Thyroid gland (tissue), 4 donors: ENCODE measurements at regions not wholly inside any gene's neighbourhood (a gene's known extent, or its start where the extent isn't known, plus 50 kb on each side); places are given as distances from the start of the nearest gene placed in this dataset.
"Not testable (repeated sequence)": the region's sequence is repeated elsewhere in the genome, so short reads cannot be mapped to it uniquely, and the experiment has no call there.

ENCODE experiments used
- DNase-seq, 2 donors: peaks; one replicate each; pipeline ENCODE4 v3.0.0-alpha.2; 2019
- H3K27ac ChIP-seq, 3 donors: fragments of 200-600 bp; sonication (generic); 1 replicate in 2 of 3; 2 replicates in 1 of 3; pipeline ENCODE4 v1.5.1; 2016 to 2019; ENCODE audit warnings: mild to moderate bottlenecking in 1 of 3, moderate library complexity in 1 of 3
- H3K27me3 ChIP-seq: fragments of 200-600 bp; sonication (generic); one replicate; pipeline ENCODE4 v1.5.1; 2019
- H3K36me3 ChIP-seq, 2 donors: fragments of 200-600 bp; sonication (generic); one replicate each; pipeline ENCODE4 v1.5.1; 2016 to 2019
- H3K4me1 ChIP-seq, 2 donors: fragments of 200-600 bp; sonication (generic); one replicate each; pipeline ENCODE4 v1.5.1; 2017 to 2019
- H3K4me3 ChIP-seq, 3 donors: fragments of 200-600 bp; sonication (generic); replicated peaks in 1 of 3; 1 replicate in 2 of 3; 2 replicates in 1 of 3; pipeline ENCODE4 v1.5.1; 2016; ENCODE audit warnings: mild to moderate bottlenecking in 1 of 3
- H3K9me3 ChIP-seq: fragments of 200-600 bp; sonication (generic); one replicate; pipeline ENCODE4 v1.5.1; 2017
- CTCF ChIP-seq, 6 experiments: fragments of 200-600 bp in 3 of 6; fragments of 450-650 bp in 3 of 6; sonication (generic) in 3 of 6; IDR thresholded peaks; one replicate each; pipeline ENCODE4 v1.5.1; 2016 to 2019; ENCODE audit warnings: antibody characterized with exemption in 6 of 6, mild to moderate bottlenecking in 2 of 6, inconsistent platforms in 1 of 6, moderate library complexity in 1 of 6
- POLR2A ChIP-seq, 2 donors: fragments of 450-650 bp; IDR thresholded peaks; one replicate each; pipeline ENCODE4 v1.6.1; 2017; ENCODE audit warnings: antibody characterized with exemption in 2 of 2, mild to moderate bottlenecking in 2 of 2, moderate library complexity in 1 of 2
- WGBS, 2 donors: methylation state at CpG; one replicate each; pipeline ENCODE4 v1.1.5; 2017; 5-methylcytosine and 5-hydroxymethylcytosine counted together
- intact Hi-C: fragments of 100-400 bp; cut with DNase I; formaldehyde crosslinking; loops from one replicate; pipeline ENCODE4 v1.15.1; 2023

DNA sequence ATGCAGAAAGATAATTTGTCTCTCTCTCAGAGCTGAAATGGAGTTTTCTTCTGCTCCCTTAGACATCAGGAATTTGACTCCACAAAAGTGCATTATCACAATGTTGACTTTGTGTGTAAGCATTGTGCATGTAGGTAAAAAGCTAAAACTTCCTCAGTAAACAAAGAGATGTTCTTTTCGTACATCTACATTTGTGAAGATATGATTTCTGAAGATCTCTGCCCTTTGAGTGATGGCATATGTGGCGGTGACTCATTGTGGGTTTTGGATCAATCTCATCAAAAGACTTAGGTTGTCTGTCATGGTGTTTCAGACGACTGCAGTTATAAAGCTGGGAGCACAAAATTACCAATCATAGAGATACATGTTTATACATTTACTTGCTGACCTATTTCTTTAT lies 411.4 kb upstream of the LMO3 start:
- 91 to 92% methylated on average over 3 of the region's 3 CpGs for WGBS, 2 donors
- Histone ChIP-seq H3K9me3 (no peaks in the 10 kb centered on the region), H3K4me1 (no peaks in the 10 kb centered on the region), H3K36me3 (no peaks in the 10 kb centered on the region), H3K4me3 (no peak overlapping the region), H3K27me3 (no peaks in the 10 kb centered on the region), H3K27ac (no peak overlapping the region)
- TF ChIP-seq POLR2A (IDR thresholded peaks at IDR 0.05) (no peak), CTCF (IDR thresholded peaks at IDR 0.05) (no peak)
- DNase-seq, result no peak
- intact Hi-C loops, result no loop called here

DNA sequence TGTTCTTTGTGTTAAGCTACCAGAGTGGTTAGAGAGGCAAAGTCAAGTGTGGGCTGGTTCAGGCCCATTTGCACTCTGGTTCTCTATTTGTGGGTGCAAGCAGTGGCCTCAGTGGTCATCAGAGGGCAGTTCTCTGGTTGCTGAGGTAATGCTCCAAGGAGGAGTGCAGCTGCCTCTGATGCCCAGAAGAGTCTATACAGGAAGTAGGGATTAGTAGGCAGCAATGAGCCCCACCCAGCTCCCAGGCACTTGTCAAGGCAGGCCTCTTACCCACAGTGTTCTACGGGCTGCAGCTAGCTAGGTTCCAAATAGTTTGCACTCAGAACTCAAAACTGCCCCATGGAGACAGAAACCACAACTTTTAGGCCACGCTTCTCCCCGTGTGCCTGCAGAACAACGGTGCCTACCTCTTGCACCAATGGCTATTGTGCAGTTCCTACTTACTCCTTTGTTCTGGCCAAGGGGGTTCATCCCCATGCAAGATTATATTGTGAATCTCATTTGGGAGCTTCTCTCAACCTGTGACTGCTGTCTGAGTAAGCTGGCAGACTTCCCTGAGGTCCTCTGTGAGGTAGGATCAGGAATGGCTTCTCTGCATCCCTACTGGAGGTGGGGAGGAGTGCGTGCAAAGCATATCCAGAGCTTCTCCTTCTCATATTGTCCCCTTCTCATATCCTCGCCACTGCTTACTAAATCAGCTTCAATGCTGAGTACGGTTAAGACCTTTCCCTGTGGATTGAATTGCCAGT lies 410.3 kb upstream of the LMO3 start:
- WGBS, 2 donors, result 89 to 90% methylated on average over 7 of the region's 7 CpGs
- TF ChIP-seq POLR2A (IDR thresholded peaks at IDR 0.05), result no peak
- no peak for TF ChIP-seq CTCF (IDR thresholded peaks at IDR 0.05)
- DNase-seq, result no peak
- Histone ChIP-seq H3K36me3 (no peaks in the 10 kb centered on the region), H3K9me3 (no peaks in the 10 kb centered on the region), H3K27ac (no peak overlapping the region), H3K27me3 (no peaks in the 10 kb centered on the region), H3K4me3 (no peak overlapping the region), H3K4me1 (no peaks in the 10 kb centered on the region)
- intact Hi-C loops, result no loop called here

- intact Hi-C loops, result no loop called here
- no peak for TF ChIP-seq CTCF (IDR thresholded peaks at IDR 0.05)
- TF ChIP-seq POLR2A (IDR thresholded peaks at IDR 0.05), result no peak
- Histone ChIP-seq H3K4me1 (no peaks in the 10 kb centered on the region), H3K4me3 (no peak overlapping the region), H3K27ac (no peak overlapping the region), H3K36me3 (no peaks in the 10 kb centered on the region), H3K27me3 (no peaks in the 10 kb centered on the region), H3K9me3 (no peaks in the 10 kb centered on the region)
- 89 to 93% methylated on average over 1 of the region's 1 CpG for WGBS, 2 donors
- no peak for DNase-seq
Observed at GRCh38 chr12:17015501-17015900, 409.5 kb upstream of the LMO3 start.

DNA sequence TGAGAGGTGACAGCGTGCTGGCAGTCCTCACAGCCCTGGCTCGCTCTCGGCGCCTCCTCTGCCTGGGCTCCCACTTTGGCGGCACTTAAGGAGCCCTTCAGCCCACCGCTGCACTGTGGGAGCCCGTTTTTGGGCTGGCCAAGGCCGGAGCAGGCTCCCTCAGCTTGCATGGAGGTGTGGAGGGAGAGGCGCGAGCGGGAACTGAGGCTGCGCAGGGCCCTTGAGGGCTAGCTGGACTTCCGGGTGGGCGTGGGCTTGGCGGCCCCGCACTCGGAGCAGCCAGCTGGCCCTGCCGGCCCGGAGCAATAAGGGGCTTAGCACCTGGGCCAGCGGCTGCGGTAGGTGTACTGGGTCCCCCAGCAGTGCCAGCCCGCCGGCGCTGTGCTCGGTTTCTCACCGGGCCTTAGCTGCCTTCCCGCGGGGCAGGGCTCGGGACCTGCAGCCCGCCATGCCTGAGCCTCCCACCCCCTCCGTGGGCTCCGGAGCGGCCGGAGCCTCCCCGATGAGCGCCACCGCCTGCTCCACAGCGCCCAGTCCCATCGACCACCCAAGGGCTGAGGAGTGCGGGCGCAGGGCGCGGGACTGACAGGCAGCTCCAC lies 401.6 kb upstream of the LMO3 start:
- H3K4me1 ChIP-seq, H3K27ac ChIP-seq, DNase-seq, intact Hi-C loops, H3K4me3 ChIP-seq, H3K36me3 ChIP-seq, H3K9me3 ChIP-seq, H3K27me3 ChIP-seq: not testable (repeated sequence)
- 96% methylated on average over 18 to 28 of the region's 43 CpGs for WGBS, 2 donors

DNA sequence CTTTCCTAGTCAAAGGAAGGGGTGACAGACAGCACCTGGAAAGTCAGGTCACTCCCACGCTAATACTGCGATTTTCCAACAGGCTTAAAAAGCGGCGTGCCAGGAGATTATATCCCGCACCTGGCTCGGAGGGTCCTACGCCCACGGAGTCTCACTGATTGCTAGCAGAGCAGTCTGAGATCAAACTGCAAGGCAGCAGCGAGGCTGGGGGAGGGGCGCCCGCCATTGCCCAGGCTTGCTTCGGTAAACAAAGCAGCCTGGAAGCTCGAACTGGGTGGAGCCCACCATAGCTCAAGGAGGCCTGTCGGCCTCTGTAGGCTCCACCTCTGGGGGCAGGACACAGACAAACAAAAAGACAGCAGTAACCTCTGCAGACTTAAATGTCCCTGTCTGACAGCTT lies 392.6 kb upstream of the LMO3 start:
- DNase-seq, intact Hi-C loops: not testable (repeated sequence)
- 94 to 98% methylated on average over 13 to 14 of the region's 14 CpGs for WGBS, 2 donors

GRCh38 chr12:16984484-16984883 lies 378.5 kb upstream of the LMO3 start:
- Histone ChIP-seq H3K27ac (no peak overlapping the region), H3K9me3 (no peaks in the 10 kb centered on the region), H3K36me3 (no peaks in the 10 kb centered on the region), H3K27me3 (no peaks in the 10 kb centered on the region), H3K4me3 (no peak overlapping the region), H3K4me1 (no peaks in the 10 kb centered on the region)
- TF ChIP-seq POLR2A (IDR thresholded peaks at IDR 0.05), result no peak
- TF ChIP-seq CTCF (IDR thresholded peaks at IDR 0.05), result no peak
- intact Hi-C loops, result no loop called here
- 80 to 83% methylated on average over 3 of the region's 3 CpGs for WGBS, 2 donors
- DNase-seq, result no peak

More for the DNA sequence above, 392.6 kb upstream of the LMO3 start:
- not testable (repeated sequence) for H3K27me3 ChIP-seq, H3K9me3 ChIP-seq, H3K4me1 ChIP-seq, H3K36me3 ChIP-seq, H3K27ac ChIP-seq, H3K4me3 ChIP-seq
